Activated CD4-positive, alpha-beta T cell treated with anti-CD3 and anti-CD28 coated beads for 24 hours (primary cell): ENCODE measurements at regions not wholly inside any gene's neighbourhood (a gene's known extent, or its start where the extent isn't known, plus 50 kb on each side); places are given as distances from the start of the nearest gene placed in this dataset.

Experiments
- DNase-seq, 2 donors: peaks; one replicate each; pipeline ENCODE4 v3.0.0-alpha.2; 2020; ENCODE audit warnings: low read depth in 2 of 2

DNA sequence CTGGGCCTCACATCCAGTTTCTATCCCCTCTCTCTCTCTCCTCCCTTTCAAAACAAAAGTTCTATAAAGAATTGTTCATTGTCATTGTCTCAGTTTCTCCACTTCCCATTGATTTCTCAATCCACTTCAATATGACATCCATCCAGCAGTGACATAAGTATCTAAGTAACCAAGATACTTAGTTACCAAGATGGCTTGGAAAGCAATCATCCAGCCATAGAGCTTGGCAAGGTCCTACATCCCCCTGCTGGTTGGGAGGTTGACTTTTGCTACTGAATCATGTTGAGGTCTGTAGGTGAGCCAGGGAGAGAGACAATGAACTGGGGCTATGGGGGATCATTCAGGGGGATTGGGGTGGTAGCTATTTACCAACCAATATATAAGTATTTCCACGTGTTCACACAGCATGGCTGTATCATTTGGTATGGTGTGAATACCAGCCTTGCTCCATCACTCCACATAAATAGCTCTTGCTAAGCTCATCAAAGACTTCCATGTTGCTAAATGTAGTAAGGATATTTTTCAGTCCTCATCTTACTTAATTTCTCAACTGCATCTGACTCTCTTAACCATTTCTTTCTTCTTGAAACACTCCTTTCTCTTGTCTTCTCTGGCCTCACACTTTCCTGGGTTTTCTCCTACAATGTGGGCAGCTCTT lies 58.8 kb upstream of the NTRK3 start:
- no peak for DNase-seq

DNA sequence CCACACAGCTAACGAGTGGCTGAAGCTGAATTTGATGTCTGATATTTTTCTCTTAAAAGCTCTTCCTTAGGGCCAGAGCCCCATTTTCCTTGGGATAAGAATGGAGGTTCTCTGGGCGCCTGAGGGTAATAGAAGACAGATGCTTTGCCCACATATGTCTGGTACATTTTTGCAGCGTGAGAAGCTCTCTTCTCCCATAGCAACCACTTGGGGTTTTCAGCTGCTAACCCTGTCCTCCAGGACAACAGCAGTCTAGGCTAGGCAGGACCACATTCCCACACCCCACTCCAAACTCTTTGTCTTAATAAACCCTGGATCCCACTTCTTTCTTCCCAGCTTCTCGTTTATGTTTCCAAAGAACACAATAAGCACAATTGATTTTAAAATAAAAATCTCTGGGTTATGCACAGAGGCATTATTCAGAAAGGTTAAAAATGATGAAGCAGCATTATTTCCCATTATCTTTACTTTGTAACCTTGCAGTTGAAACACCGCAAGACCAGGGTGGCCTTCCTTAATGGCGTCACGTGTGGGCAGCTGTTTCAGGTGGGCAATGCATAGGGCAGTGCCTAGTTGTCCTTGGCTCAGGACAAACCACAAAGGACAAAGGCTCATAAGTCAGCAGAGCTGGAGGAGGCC lies 56.5 kb upstream of the NTRK3 start:
- no peak for DNase-seq

DNA sequence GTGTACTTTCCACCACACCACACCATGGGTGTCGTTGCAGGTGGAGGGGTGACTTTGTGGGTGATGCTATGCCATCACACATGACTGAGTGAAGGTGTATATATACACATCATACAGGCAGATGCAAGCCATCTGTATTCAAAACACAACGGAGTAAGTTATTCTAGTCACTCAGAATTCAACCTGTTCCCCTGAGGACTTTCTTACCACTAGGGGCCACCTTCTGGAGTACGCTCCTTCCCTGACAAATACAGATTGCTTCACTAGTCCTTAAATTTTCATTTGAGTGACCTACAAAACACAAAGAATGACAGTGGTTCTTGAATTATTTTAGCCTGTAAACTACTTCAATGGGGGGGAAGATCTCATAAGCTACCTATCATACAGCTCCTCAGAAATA lies 52.8 kb upstream of the NTRK3 start:
- DNase-seq = no peak

DNA sequence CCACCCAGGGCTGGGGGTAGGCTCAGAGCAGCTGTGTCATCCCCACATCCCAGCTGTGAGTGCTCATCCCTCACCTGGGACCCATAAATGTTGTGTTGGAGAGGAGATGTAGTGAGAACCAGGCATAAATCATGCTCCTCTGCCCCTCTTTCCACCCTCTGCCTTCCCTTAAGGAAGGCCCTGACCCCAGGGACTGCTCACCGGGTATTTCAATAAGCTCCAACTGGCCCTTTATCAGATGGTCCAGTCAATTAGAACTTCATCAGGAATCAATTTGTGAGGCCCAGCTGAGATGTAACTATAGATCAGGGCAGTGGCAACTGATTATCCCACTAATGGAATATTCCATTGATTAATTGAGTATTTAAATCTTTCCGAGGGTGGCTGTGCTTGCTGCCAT lies 50.8 kb upstream of the NTRK3 start:
- DNase-seq = no peak
